Endodermal cell (in vitro differentiated cells): ENCODE measurements at regions not wholly inside any gene's neighbourhood (a gene's known extent, or its start where the extent isn't known, plus 50 kb on each side); places are given as distances from the start of the nearest gene placed in this dataset.

Experiments
- DNase-seq: peaks from one replicate; pipeline ENCODE4 v3.0.0-alpha.2; 2017
- H3K27ac ChIP-seq: 2 replicates; pipeline ENCODE4 v1.5.1; 2013; ENCODE audit warnings: mild to moderate bottlenecking, low read depth, low read length, moderate library complexity
- H3K27me3 ChIP-seq: 2 replicates; pipeline ENCODE4 v1.6.1; 2013; ENCODE audit warnings: mild to moderate bottlenecking, low read length, moderate library complexity; ENCODE audit not compliant: insufficient read depth, control insufficient read depth, poor library complexity, severe bottlenecking
- H3K36me3 ChIP-seq: 2 replicates; pipeline ENCODE4 v1.7.0; 2013; ENCODE audit warnings: mild to moderate bottlenecking, low read length, moderate library complexity; ENCODE audit not compliant: control insufficient read depth, insufficient read depth
- H3K4me1 ChIP-seq: one replicate; pipeline ENCODE4 v1.7.0; 2013; ENCODE audit warnings: low read length; ENCODE audit not compliant: control insufficient read depth, insufficient read depth
- H3K4me3 ChIP-seq: 2 replicates; pipeline ENCODE4 v1.5.1; 2013; ENCODE audit warnings: mild to moderate bottlenecking, low read length, moderate library complexity
- H3K9ac ChIP-seq: 2 replicates; pipeline ENCODE4 v1.6.1; 2013; ENCODE audit warnings: mild to moderate bottlenecking, low read length, moderate library complexity; ENCODE audit not compliant: poor library complexity, severe bottlenecking; ENCODE audit errors: extremely low read depth
- H3K9me3 ChIP-seq: 2 replicates; pipeline ENCODE4 v1.6.1; 2013; ENCODE audit warnings: mild to moderate bottlenecking, low read length, moderate library complexity; ENCODE audit not compliant: control insufficient read depth
- H3K27ac Mint-ChIP-seq: 2 replicates; pipeline ENCODE4 v1.8.0; 2020; ENCODE audit warnings: mixed read lengths
- H3K27me3 Mint-ChIP-seq: 2 replicates; pipeline ENCODE4 v1.8.0; 2021; ENCODE audit warnings: mild to moderate bottlenecking, mixed read lengths; ENCODE audit not compliant: insufficient read depth
- H3K36me3 Mint-ChIP-seq: 2 replicates; pipeline ENCODE4 v1.8.0; 2020; ENCODE audit warnings: low read depth, mixed read lengths
- H3K4me1 Mint-ChIP-seq: 2 replicates; pipeline ENCODE4 v1.8.0; 2020; ENCODE audit warnings: mixed read lengths
- H3K4me3 Mint-ChIP-seq: 2 replicates; pipeline ENCODE4 v1.8.0; 2020; ENCODE audit warnings: mild to moderate bottlenecking, moderate library complexity, mixed read lengths
- H3K9me3 Mint-ChIP-seq: 2 replicates; pipeline ENCODE4 v1.8.0; 2020; ENCODE audit warnings: mild to moderate bottlenecking, mixed read lengths
- CTCF ChIP-seq: fragments of 200-600 bp; sonication (generic); conservative IDR thresholded peaks from 2 replicates; pipeline ENCODE4 v1.5.0; 2021; ENCODE audit warnings: antibody characterized with exemption, mild to moderate bottlenecking
- WGBS, 2 experiments: methylation state at CpG; one replicate each; pipeline versions ENCODE4 v1.1.5 to v1.1.7; 2013; ENCODE audit warnings: missing lambda C conversion rate in 2 of 2, mixed read lengths in 1 of 2; ENCODE audit not compliant: insufficient coverage in 1 of 2, insufficient read length in 1 of 2; 5-methylcytosine and 5-hydroxymethylcytosine counted together

GRCh38 chr5:121377461-121377860 lies 474.2 kb upstream of the FTMT start:
- H3K36me3 Mint-ChIP-seq, result no peaks in the 10 kb centered on the region
- DNase-seq, result no peak
- Histone ChIP-seq H3K9ac (no peak overlapping the region), H3K4me3 (no peak overlapping the region), H3K4me1 (no peaks in the 10 kb centered on the region), H3K9me3 (no peaks in the 10 kb centered on the region), H3K36me3 (no peaks in the 10 kb centered on the region), H3K27ac (no peak overlapping the region), H3K27me3 (no peaks in the 10 kb centered on the region)
- H3K27ac Mint-ChIP-seq, result no peak overlapping the region
- TF ChIP-seq CTCF, result no peak
- no peaks in the 10 kb centered on the region for H3K9me3 Mint-ChIP-seq
- no peaks in the 10 kb centered on the region for H3K27me3 Mint-ChIP-seq
- whole genome bisulfite sequencing, 2 experiments, result 87 to 100% methylated on average over 1 of the region's 1 CpG
- no peak overlapping the region for H3K4me3 Mint-ChIP-seq
- H3K4me1 Mint-ChIP-seq, result peaks cover 10% of the 10 kb centered on the region

- no peaks in the 10 kb centered on the region for H3K36me3 Mint-ChIP-seq
- 99 to 100% methylated on average over 1 to 3 of the region's 3 CpGs for WGBS, 2 experiments
Measured at GRCh38 chr5:121378046-121378445, 473.6 kb upstream of the FTMT start.

GRCh38 chr5:121378559-121379359 lies 472.9 kb upstream of the FTMT start:
- H3K9me3 ChIP-seq, result no peaks in the 10 kb centered on the region
- no peaks in the 10 kb centered on the region for H3K27me3 ChIP-seq
- peaks cover 10% of the 10 kb centered on the region for H3K4me1 Mint-ChIP-seq
- H3K9ac ChIP-seq, result no peak overlapping the region
- no peaks in the 10 kb centered on the region for H3K36me3 ChIP-seq
- no peaks in the 10 kb centered on the region for H3K36me3 Mint-ChIP-seq
- no peak overlapping the region for H3K27ac ChIP-seq
- TF ChIP-seq CTCF, result peak; percentile 50
- no peaks in the 10 kb centered on the region for H3K4me1 ChIP-seq
- DNase-seq, result peak; percentile 78
- H3K27me3 Mint-ChIP-seq, result no peaks in the 10 kb centered on the region
- WGBS, 2 experiments, result 82 to 100% methylated on average over 2 to 3 of the region's 3 CpGs
- no peaks in the 10 kb centered on the region for H3K9me3 Mint-ChIP-seq
- H3K4me3 ChIP-seq, result no peak overlapping the region
- H3K4me3 Mint-ChIP-seq, result no peak overlapping the region
- peak overlapping the region; percentile 86 for H3K27ac Mint-ChIP-seq

More at GRCh38 chr5:121378046-121378445, 473.6 kb upstream of the FTMT start:
- H3K27ac ChIP-seq, result no peak overlapping the region
- Mint-ChIP-seq H3K4me1 (peaks cover 10% of the 10 kb centered on the region), H3K27me3 (no peaks in the 10 kb centered on the region), H3K4me3 (no peak overlapping the region), H3K27ac (no peak overlapping the region), H3K9me3 (no peaks in the 10 kb centered on the region)
- no peaks in the 10 kb centered on the region for H3K36me3 ChIP-seq
- no peak overlapping the region for H3K9ac ChIP-seq
- no peak overlapping the region for H3K4me3 ChIP-seq
- no peak for TF ChIP-seq CTCF
- H3K27me3 ChIP-seq, result no peaks in the 10 kb centered on the region
- H3K4me1 ChIP-seq, result no peaks in the 10 kb centered on the region
- DNase-seq, result no peak
- H3K9me3 ChIP-seq, result no peaks in the 10 kb centered on the region
